ENCODE measurements at regions not wholly inside any gene's neighbourhood (a gene's known extent, or its start where the extent isn't known, plus 50 kb on each side); places are given as distances from the start of the nearest gene placed in this dataset.

DNA sequence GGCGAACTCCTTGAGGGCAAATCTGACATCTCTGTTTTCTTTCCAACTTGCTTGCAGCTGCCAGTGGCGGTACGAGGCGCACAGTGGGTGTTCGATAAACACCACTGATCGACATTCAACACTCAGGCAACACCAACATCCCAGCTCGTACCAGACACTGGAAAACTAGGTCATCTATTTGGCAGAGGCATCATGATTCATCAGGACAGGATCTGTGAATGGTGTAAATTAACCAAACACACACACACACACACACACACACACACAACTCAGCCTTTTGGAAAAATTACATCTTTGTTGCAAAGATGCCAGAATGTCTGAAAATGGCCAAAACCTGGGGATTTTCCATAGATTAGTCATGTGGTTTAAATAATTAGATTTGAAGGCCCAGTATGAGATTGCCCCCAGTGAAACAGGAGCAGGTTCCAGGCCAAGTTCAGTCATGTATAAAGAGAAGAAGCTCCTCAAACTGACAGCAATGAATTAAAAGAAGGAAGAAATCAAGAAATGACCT is 150.5 kb upstream of the NCKAP5 start:
- TF ChIP-seq MYC (IDR thresholded peaks at IDR 0.05; ENCODE audit: low read depth, low read length), result no peak
- TF ChIP-seq, protein P1, sequence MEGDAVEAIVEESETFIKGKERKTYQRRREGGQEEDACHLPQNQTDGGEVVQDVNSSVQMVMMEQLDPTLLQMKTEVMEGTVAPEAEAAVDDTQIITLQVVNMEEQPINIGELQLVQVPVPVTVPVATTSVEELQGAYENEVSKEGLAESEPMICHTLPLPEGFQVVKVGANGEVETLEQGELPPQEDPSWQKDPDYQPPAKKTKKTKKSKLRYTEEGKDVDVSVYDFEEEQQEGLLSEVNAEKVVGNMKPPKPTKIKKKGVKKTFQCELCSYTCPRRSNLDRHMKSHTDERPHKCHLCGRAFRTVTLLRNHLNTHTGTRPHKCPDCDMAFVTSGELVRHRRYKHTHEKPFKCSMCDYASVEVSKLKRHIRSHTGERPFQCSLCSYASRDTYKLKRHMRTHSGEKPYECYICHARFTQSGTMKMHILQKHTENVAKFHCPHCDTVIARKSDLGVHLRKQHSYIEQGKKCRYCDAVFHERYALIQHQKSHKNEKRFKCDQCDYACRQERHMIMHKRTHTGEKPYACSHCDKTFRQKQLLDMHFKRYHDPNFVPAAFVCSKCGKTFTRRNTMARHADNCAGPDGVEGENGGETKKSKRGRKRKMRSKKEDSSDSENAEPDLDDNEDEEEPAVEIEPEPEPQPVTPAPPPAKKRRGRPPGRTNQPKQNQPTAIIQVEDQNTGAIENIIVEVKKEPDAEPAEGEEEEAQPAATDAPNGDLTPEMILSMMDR (IDR thresholded peaks at IDR 0.05; ENCODE audit: low read depth, low read length), result no peak
- no peak for TF ChIP-seq POLR2A (IDR thresholded peaks at IDR 0.05; ENCODE audit: extremely low read depth, insufficient read length)
- TF ChIP-seq MAX (IDR thresholded peaks at IDR 0.05; ENCODE audit: low read depth, low read length), result no peak

All from NB4 (cell line).